HG03354 (cell line): ENCODE measurements at regions not wholly inside any gene's neighbourhood (a gene's known extent, or its start where the extent isn't known, plus 50 kb on each side); places are given as distances from the start of the nearest gene placed in this dataset.
A peak's percentile ranks its signal among the peaks of the same experiment; 100 is the strongest.

Source experiments
- ATAC-seq: cut with Tn5 transposase; IDR thresholded peaks from one replicate; pipeline ENCODE4 v1.9.1; 2021; ENCODE audit warnings: mild to moderate bottlenecking; ENCODE audit not compliant: unreplicated experiment, poor library complexity, severe bottlenecking

DNA sequence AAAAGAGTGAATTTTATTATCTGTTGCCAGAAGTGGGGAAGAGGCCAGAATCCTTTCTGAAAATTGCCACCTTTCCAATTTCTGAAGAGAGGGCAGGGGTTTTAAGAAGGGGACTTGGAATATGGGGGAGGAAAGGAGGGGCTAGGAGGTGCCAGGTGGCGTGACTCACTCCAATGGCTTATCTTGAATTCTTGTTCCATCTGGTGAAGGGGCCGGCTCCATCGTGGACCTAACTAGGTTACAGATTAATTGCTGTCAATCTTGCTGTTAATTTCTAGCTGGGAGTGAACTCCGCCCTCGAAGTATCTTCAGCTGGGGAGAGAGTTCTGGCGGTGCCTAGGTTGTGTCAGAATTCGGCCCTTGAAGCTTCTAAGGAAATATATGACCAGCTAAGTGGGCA, 138.7 kb downstream of the YTHDC2 start:
- ATAC-seq = no peak

DNA sequence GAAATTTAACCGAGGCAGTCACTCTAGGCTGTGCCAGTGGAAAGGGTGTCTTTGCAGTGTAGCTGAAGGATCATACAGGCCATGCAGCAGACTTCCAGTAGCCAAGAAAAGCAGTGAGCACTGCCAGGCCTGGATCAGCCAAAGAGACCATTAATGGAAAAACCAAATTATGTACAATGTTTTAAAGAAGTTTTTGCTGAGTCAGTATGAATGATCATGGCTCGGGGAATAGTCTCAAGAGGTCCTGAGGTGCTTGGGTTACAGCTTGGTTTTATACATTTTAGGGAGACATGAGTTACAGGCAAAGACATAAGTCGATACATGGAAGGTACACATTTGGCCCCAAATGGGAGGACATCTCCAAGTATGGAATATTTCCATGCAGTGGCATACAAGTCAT, 141.3 kb downstream of the YTHDC2 start:
- ATAC-seq = no peak

DNA sequence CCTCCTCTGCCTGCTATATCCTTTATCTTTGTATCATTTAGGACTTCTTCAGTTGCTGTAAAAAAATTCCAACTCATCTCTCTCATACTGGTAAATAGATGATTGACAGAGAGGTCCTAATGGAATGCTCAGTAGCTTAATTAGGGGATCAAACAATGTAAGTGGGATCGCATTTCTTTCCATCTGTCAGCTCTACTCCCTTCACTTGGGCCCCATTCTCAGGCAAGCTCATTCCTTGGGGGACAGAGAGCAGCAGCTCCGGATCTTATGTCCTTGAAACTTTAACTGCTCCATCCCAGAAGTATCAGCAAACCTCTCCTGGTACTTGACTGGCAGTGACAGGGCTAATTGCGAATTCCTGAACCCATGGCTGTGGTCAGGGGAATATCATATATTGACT, 146.7 kb downstream of the YTHDC2 start:
- ATAC-seq = no peak

DNA sequence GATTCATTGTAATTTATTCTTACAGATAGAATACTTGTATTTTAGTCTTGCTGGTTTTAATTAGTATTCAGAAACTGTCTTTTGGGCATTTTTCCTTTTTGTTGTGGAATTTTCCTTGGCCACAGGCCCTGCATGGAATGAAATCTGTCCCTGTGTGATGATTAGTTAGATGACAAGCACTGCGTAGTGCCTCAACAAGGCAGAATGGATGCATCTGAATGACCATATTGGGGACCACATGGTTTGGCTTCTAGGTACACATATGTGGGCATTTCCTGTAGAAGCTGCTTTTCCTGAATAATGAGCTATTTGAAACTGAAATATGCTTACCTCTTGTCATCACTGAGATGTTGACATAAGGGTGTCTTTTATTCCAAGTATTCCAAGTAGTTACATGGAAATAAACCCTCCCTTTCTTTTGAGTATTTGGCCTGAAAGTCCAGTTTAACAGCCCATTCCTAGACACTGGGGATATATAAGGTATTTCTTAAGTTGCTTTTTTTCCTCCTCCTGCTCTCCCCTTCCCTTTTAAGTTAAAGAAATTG, 147.3 kb downstream of the YTHDC2 start:
- ATAC-seq = no peak

DNA sequence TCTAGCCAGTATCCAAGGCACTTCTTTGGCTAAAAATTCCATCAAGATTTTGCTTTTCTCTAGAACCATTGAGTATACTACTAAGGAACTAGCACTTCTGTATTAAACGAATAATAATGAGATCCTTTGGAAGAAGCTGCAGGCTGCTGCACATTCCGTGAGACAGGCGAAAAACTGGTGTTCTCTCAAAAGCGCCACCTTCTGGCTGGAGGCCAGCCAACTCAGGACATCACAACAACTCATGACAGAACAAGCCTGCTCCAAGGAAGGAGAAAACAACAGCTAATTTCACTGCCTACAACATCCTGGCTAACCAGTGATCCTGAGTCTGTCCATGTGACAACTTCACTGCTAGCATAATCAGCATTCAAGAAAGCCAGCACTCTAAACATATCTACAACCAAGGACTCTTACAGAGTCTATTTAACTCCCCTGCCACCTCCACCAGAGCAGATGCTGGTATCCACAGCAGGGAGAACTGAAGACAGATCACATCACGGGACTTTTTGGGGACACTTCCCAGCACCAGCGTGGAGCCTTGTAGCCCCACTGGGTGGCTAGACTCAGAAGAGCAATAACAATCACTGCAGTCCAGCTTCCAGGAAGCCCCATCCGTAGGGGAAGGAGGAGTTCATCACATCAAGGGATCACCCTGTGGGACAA, 150.5 kb downstream of the YTHDC2 start:
- peak; percentile 77 for ATAC-seq

DNA sequence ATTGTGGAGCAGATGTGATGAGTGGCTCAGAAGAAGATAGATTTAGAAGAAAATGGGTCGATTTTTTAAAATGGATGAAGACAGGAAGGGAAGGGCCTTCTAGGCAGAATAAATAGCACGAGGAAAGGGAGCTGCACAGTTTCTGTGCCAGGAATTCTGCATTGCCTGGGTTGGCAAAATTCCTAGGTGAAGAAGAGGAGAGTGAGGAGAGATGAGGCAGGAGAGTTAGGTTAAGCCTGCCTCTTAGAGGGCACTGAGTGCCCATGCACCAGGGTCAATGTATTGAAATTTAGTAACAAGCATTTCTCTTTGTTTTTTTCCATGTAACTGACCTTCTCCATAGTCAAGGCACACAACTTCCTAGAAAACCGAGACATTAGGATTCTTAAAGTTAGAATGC, 159.5 kb downstream of the YTHDC2 start:
- no peak for ATAC-seq

DNA sequence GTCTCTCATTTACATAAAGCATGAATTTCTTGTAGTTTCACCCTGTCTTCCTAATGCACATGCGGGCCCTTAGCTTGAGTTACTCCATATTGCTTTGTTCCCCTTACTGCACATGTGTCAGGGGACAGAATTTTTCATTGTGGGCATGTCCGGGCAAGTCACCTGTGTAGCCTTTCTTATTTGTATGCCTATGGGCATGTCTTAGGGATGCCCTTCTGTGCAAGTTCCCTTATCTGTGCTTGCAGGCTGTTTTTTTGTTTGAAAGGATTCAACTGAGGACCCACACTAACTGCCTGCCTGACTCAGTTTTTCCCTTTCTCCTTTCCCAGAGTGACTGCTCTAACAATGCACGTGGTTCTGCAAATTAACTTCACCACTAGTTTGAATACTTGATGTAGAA, 161.7 kb downstream of the YTHDC2 start:
- ATAC-seq = no peak

DNA sequence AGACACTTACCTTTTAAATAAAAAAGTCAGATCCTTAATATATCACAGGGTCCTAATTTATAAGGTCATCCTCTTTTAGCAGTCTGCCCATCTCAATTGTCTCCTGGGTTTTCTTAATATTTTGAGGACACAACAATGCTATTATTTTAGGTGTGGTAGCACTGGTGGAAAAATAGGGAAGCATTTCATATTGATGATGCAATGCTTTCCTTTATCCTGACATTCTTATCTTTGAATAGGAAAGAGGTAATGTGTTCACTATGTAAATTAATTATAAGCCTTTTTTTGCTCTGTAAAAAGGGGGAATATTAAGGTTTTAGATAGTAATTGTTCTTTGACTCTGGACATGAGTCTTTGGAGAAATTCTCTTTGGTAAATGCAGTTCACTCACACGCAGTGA, 164.7 kb downstream of the YTHDC2 start:
- no peak for ATAC-seq

DNA sequence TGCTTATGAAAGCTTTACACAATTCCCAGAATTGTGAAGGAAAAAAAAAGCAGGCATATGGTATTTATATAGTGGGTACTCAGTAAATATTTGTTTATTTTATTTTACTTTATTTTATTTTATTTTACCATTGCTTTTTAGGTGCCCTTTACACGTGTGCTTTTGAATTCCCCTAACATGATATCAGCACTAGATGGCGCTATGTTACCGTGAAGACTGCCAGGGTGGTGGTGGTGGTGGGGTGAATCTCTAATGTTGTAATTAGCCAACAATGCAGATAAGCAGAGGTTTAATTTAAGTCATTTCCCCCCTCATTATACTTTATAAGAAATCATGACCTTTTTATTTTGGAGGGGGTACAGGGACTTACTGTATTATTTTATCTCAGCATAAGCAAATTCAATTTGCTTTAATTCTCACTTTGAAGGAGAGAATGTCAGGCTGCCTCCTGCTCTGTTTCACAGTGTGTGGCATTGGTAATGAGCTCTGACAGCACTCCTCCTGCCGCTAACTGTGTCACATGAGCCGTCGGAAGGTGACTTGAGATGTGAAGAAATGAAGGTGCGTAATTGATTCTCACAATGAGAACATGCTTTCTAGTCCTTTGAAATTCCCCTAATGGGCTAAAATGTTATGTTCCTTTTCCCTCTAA, 165.6 kb downstream of the YTHDC2 start:
- ATAC-seq = peak; percentile 84

DNA sequence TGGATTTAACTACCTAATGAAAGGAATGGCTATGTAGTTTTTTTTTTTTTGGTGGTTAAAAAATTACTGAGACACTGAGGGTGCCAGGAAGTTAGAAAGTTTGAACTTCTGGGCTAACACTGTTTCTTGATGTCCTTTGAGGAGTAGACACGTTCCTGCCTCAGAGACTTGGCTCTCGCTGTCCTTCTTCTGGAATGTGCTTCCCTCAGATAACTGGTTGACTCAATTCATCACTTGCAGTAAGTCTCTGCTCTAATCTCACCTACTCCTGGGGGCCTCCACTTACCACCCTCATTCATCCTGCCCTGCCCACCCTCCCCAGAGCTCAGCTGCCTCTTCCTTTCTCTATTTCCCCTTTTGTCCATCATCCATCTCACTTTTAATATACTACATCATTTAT, 167.0 kb downstream of the YTHDC2 start:
- no peak for ATAC-seq

DNA sequence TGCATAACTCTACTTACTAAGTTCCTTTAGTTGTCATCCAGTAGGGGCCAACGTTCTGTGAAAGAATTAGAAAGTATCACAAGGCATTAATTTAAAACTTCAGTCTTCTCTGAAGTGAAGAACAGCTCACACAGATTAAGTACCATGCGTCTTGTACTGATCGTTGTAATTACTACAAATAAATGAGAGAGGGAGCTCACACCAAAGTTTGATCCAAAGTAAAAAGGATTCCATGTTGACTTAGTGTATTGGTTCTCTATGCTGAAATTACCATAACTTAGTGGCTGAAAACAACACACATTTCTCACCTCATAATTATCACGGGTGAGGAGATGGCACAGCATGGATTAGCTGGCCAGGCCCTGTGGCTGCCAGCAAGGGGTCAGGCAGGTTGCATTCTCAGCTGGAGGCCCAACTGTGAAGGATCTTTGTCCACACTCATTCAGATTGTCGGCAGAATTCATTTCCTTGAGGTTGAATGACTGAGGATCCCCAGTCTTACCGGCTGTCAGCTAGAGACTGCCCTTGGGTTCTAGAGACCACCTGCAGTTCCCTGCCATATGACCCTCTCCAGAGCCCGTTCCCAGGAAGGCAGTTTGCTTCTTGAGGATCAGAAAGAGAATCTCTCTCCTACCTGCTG, 169.1 kb downstream of the YTHDC2 start:
- ATAC-seq = no peak

DNA sequence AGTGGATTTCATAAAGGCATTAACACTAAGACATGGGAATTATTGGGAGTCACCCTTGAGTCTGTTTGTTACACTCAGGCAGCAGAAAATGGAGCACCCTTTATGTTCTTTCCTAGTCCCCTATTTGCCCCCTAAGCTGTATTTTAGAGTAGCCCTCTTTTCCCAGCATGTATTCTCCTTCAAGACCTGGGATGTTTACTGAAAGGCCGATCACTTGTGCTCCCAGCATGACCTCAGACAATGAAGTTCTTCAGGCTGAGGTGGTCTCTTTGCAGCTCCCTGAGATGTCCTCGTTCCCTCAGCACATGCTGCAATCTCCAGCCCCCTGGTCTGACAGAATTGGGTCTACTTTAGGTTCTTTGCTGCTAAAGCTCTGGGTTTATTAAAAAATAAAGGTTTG, 169.7 kb downstream of the YTHDC2 start:
- no peak for ATAC-seq

DNA sequence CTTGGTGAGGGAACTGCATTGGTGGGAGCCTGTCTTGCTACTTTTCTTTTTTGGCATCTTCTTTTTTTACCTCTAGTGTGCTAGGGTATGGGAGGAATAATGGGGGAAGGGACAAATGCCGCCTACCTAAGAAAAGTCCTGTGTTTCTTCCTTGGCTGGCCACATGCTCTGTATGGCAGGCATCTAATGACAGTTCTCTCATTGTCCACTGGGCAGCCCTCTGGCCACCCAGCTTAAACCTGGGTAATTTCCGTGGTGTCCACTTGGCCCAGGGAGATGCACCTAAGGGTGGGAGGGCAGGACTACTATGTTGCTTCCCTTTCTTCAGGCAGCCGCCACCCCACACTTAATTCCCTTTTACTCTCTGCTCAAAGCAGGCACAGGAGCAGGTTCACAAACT, 173.1 kb downstream of the YTHDC2 start:
- no peak for ATAC-seq

DNA sequence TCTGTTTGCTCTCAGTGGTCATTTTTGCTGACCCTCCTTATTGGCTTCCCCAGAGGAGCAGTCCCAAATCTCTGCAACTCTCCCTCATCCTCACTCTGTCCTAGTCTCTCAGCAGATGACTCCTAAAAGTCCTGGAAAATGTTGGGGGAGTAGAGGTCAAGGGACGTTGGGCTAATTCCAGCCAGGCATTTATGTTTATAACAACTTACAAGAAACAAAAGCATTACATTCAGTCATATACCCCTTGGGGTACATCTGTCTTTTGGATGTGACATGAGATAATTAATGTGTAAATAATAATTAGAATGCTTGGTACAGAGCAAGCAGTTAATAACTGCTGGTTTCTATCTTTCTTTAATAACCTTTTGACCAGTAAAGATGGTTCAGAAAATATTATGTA, 176.2 kb downstream of the YTHDC2 start:
- ATAC-seq = no peak

DNA sequence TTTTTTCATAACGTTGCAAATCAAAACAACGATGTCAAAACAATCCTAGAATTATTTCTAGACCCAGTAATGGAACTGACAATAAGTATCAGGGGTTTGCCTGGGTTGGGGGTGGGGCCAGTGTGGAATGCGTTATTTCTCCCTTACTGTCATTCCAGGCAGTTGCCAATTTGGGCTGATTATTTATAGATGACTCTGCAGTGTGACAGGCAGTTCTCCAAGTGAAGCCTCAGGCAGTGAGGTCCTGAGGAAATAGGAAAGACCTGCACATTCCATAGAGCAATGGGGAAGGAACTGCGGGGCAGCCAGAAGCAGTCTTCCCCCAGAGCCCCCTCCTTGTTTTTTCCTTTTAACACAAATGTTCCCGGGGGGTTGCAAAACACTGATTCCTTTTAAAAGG, 179.0 kb downstream of the YTHDC2 start:
- ATAC-seq = no peak

DNA sequence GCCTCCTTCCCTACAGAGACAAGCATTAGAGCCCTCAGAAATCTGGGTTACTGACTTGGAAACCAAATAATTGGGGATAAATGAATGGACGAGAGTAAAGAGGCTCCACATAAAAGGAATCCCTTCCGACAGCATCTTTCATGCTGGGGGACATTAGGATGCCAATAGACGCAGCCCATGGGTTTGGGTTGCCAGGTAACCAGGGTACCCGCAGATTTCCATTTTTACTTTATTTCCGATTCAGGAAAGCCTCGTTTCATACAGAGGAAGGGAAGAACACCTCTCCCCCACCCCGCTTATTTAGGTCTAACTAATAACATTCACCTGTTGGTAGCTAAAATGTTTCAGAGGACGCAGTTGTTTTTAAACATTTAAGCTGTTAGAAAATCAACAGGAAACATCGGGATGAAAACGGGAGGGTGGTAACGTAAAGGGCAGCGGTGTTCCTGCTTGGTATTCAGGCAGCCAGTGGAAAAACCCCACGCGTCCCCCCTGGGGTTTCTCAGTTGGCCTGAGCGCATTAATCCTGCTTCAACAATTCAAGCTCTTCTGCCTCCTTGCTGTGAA, 179.5 kb downstream of the YTHDC2 start:
- no peak for ATAC-seq

DNA sequence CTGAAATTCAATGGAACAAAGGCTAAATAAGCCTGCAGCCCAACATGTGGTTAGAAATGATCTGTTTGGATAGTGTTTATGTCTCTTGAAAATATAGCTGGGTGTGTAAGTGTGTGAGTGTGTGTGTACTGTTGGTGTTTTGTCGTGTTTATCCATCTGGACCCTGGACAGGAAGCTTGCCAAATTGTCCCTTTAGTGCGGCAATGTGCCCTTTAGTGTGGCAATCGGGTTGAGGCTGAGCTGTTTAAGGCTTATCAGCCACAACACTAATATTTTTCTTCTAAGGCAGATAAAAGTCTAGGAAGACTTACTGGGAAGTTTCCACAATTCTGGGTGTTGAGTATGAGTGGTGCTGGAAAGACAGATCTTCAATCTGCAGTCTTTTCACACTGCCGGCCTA, 180.2 kb downstream of the YTHDC2 start:
- ATAC-seq = no peak

DNA sequence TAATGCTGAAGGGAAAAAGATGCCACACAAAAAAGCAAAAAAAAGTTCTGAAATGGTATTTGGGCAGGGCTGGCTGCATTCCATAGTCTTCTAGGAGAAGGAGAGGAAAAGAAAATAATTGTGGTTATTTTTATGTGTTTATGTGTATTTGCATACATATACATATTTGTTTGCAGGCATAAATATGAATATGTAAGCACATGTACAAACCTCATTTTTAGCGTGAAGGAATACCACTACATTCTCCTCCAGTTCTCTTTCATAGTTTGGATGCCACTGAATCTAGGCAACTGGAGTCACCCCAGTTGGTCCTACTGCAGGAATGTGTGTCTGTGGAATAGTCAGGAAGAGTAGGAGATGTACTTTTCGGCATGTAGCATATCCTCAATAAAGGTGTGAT, 181.1 kb downstream of the YTHDC2 start:
- ATAC-seq = no peak

DNA sequence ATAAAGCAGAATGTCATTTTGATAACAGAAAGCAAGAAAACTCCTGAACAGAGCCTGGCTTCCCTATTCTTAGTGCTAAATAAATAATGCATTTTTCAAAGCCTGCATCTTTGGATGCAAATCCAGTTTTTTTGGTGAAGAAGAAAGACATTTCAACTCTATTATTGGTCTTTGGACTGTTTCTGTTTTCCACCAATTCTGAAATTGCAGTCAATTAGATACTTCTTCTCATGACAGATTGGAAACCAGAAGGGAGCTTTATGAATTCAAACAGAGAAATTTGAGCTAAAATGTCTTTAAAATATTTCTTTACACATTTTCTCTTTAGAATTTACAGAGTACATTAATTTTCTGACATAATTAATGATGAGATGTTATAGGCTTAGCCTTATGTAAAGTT, 189.8 kb downstream of the YTHDC2 start:
- ATAC-seq = no peak

DNA sequence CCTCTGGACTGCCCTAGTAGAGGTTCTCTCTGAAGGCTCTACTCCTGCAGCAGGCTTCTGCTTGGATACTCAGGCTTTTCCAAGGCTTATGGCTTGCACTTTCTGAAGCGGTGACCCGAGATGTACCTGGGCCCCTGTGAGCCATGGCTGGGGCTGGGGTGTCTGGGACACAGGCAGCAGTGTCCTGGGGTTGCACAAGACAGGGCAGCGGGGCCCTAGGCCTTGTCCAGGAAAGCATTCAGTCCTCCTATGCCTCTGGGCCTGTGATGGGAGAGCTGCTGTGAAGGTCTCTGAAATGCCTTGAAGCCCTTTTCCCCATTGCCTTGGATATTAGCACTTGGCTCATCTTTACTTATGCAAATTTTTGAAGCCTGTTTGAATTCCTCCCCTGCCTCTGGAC, 192.2 kb downstream of the YTHDC2 start:
- no peak for ATAC-seq

DNA sequence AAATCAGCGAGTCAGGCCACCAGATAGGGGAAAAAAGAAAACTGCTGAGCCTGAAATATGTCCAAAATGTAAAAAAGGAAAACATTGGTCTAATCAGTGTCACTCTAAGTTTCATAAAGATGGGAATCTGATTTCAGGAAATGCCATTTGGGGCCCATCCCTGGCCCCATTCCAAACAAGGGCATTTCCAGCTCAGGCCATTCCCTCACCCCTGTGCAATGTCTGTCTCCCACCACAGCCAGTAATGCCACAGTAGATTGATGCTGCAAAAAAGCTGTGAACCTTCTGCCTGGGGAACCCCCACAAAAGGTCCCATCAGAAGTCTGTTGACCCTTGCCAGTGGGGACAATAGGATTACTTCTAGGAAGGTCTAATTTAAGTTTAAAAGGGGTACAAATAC, 199.6 kb downstream of the YTHDC2 start:
- no peak for ATAC-seq
